ENCODE measurements at regions not wholly inside any gene's neighbourhood (a gene's known extent, or its start where the extent isn't known, plus 50 kb on each side); places are given as distances from the start of the nearest gene placed in this dataset.

GRCh38 chr18:22882084-22882483 lies 51.0 kb upstream of the RBBP8 start:
- ChIA-PET POLR2A (no interaction called here), CTCF (no interaction called here)
- H3K4me1 ChIP-seq: no peaks in the 10 kb centered on the region
- FAIRE-seq (no peak), ATAC-seq (no peak), DNase-seq (ENCODE audit: low read depth in 1 of 2, low spot score in 1 of 2) (no peak)
- H3K9me3 ChIP-seq: no peaks in the 10 kb centered on the region
- H3K4me3 ChIP-seq: no peak overlapping the region
- H3K4me2 ChIP-seq: no peak overlapping the region
- TF ChIP-seq KDM1A (IDR thresholded peaks at IDR 0.05; ENCODE audit: low read depth): no peak
- TF ChIP-seq MAFK (IDR thresholded peaks at IDR 0.05; ENCODE audit: partially characterized antibody): peak; percentile 67
- no peak overlapping the region for H3K27ac ChIP-seq

DNA sequence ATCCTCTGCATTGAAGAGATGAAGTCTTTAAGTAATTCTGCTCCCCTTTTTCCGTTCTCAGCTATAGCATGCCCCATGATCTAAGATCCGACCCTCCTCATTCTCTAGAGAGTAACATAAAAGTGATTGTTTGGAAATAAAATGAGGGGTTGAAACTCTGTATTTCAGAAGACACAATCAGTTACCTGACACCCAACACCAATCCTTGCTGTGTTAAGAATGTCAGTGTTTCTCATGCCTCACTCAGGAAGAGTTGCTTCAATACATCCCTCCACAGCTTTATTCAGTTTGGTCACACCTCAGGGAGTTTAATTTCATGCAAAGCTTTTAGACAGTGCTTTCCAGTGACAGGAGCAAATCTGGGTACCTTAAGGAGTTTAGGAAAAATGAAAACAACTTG lies 49.9 kb upstream of the RBBP8 start:
- H3K4me2 ChIP-seq: no peak overlapping the region
- TF ChIP-seq RAD21 (conservative IDR thresholded peaks at IDR 0.05 in 1 of 2, IDR thresholded peaks at IDR 0.05 in 1 of 2): no peak
- no peak for TF ChIP-seq CHD2 (IDR thresholded peaks at IDR 0.05; ENCODE audit: low read length, partially characterized antibody)
- TF ChIP-seq NPAS2 (CRISPR knock-in tag; IDR thresholded peaks at IDR 0.05; ENCODE audit: borderline replicate concordance): no peak
- no peak for TF ChIP-seq KDM5A (IDR thresholded peaks at IDR 0.05)
- TF ChIP-seq HOXB5 (CRISPR knock-in tag; IDR thresholded peaks at IDR 0.05): no peak
- TF ChIP-seq, protein P1, sequence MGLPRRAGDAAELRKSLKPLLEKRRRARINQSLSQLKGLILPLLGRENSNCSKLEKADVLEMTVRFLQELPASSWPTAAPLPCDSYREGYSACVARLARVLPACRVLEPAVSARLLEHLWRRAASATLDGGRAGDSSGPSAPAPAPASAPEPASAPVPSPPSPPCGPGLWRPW (IDR thresholded peaks at IDR 0.05): no peak
- no peak for TF ChIP-seq EP300 (IDR thresholded peaks at IDR 0.05)
- no peak for TF ChIP-seq MAZ (IDR thresholded peaks at IDR 0.05; ENCODE audit: borderline replicate concordance, low read depth, low read length)
- TF ChIP-seq JUN (IDR thresholded peaks at IDR 0.05): no peak
- TF ChIP-seq ZSCAN20 (CRISPR knock-in tag; IDR thresholded peaks at IDR 0.05): no peak
- TF ChIP-seq, protein P2, sequence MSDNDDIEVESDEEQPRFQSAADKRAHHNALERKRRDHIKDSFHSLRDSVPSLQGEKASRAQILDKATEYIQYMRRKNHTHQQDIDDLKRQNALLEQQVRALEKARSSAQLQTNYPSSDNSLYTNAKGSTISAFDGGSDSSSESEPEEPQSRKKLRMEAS (IDR thresholded peaks at IDR 0.05): no peak
- no peak for TF ChIP-seq ESRRA (IDR thresholded peaks at IDR 0.05; ENCODE audit: borderline replicate concordance, low read length)
- no peak for TF ChIP-seq FOSL2 (IDR thresholded peaks at IDR 0.05)
- TF ChIP-seq FOSL2 (CRISPR knock-in tag; IDR thresholded peaks at IDR 0.05): no peak
- TF ChIP-seq SREBF2 (IDR thresholded peaks at IDR 0.05): no peak
- TF ChIP-seq TP53 (CRISPR knock-in tag; IDR thresholded peaks at IDR 0.05): no peak
- TF ChIP-seq CHD4 (IDR thresholded peaks at IDR 0.05; ENCODE audit: borderline replicate concordance): no peak
- no peak for TF ChIP-seq SMC3 (IDR thresholded peaks at IDR 0.05)
- no peak for TF ChIP-seq CEBPB (IDR thresholded peaks at IDR 0.05)
- TF ChIP-seq, protein P3, sequence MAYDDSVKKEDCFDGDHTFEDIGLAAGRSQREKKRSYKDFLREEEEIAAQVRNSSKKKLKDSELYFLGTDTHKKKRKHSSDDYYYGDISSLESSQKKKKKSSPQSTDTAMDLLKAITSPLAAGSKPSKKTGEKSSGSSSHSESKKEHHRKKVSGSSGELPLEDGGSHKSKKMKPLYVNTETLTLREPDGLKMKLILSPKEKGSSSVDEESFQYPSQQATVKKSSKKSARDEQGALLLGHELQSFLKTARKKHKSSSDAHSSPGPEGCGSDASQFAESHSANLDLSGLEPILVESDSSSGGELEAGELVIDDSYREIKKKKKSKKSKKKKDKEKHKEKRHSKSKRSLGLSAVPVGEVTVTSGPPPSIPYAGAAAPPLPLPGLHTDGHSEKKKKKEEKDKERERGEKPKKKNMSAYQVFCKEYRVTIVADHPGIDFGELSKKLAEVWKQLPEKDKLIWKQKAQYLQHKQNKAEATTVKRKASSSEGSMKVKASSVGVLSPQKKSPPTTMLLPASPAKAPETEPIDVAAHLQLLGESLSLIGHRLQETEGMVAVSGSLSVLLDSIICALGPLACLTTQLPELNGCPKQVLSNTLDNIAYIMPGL (CRISPR knock-in tag; IDR thresholded peaks at IDR 0.05; ENCODE audit: borderline replicate concordance): no peak
- no peak for TF ChIP-seq FOSB (CRISPR knock-in tag; IDR thresholded peaks at IDR 0.05)
- no peaks in the 10 kb centered on the region for H3K4me1 ChIP-seq
- ATAC-seq (no peak), FAIRE-seq (no peak), DNase-seq (ENCODE audit: low read depth in 1 of 2, low spot score in 1 of 2) (no peak)
- no peaks in the 10 kb centered on the region for H3K9me3 ChIP-seq
- ChIA-PET CTCF (no interaction called here), POLR2A (no interaction called here)
- no peak overlapping the region for H3K4me3 ChIP-seq
- no peak overlapping the region for H3K27ac ChIP-seq
- 68% methylated on average over 2 of the region's 2 CpGs for WGBS (ENCODE audit: missing lambda C conversion rate)

Small RNA genes in the stretch of these regions (small RNA-seq; reads per million reads assigned to genes)
- gene RNU6-1032P: 0 to 0.78 (median 0.08) reads per million in 6 experiments
